ENCODE measurements at regions not wholly inside any gene's neighbourhood (a gene's known extent, or its start where the extent isn't known, plus 50 kb on each side); places are given as distances from the start of the nearest gene placed in this dataset.

- DNase-seq, result no peak
Observed at GRCh38 chr16:80171199-80171598, 369.6 kb upstream of the DYNLRB2 start.

GRCh38 chr16:80167657-80168390 is 373.0 kb upstream of the DYNLRB2 start:
- no peak for DNase-seq

GRCh38 chr16:80166082-80166481 is 374.7 kb upstream of the DYNLRB2 start:
- no peak for DNase-seq

GRCh38 chr16:80164966-80165550 is 375.7 kb upstream of the DYNLRB2 start:
- DNase-seq, result no peak

- DNase-seq, result no peak
Observed at GRCh38 chr16:80163339-80163738, 377.5 kb upstream of the DYNLRB2 start.

- DNase-seq, result no peak
Observed at GRCh38 chr16:80161799-80162739, 378.7 kb upstream of the DYNLRB2 start.

GRCh38 chr16:80158766-80159165 is 382.0 kb upstream of the DYNLRB2 start:
- DNase-seq, result no peak

- no peak for DNase-seq
Observed at GRCh38 chr16:80151722-80152111, 389.1 kb upstream of the DYNLRB2 start.

- DNase-seq, result no peak
Observed at GRCh38 chr16:80150978-80151721, 389.6 kb upstream of the DYNLRB2 start.

- no peak for DNase-seq
Observed at GRCh38 chr16:80148826-80149225, 392.0 kb upstream of the DYNLRB2 start.

GRCh38 chr16:80147026-80147655 is 393.7 kb upstream of the DYNLRB2 start:
- no peak for DNase-seq

- no peak for DNase-seq
Observed at GRCh38 chr16:80144191-80144590, 396.6 kb upstream of the DYNLRB2 start.

GRCh38 chr16:80142940-80143339 is 397.9 kb upstream of the DYNLRB2 start:
- no peak for DNase-seq

GRCh38 chr16:80142281-80142680 is 398.5 kb upstream of the DYNLRB2 start:
- DNase-seq, result no peak

GRCh38 chr16:80129791-80130190 is 411.0 kb upstream of the DYNLRB2 start:
- no peak for DNase-seq

GRCh38 chr16:80125677-80126076 is 415.1 kb upstream of the DYNLRB2 start:
- no peak for DNase-seq

GRCh38 chr16:80123189-80123588 is 417.6 kb upstream of the DYNLRB2 start:
- no peak for DNase-seq

GRCh38 chr16:80122115-80122514 is 418.7 kb upstream of the DYNLRB2 start:
- no peak for DNase-seq

- no peak for DNase-seq
Observed at GRCh38 chr16:80121522-80121909, 419.3 kb upstream of the DYNLRB2 start.

GRCh38 chr16:80120899-80121521 is 419.8 kb upstream of the DYNLRB2 start:
- no peak for DNase-seq

GRCh38 chr16:80117556-80118130 is 423.1 kb upstream of the DYNLRB2 start:
- no peak for DNase-seq

GRCh38 chr16:80116711-80117110 is 424.1 kb upstream of the DYNLRB2 start:
- no peak for DNase-seq

Measured in CD4-positive, alpha-beta T cell treated with Interleukin-10 for 1 hour (primary cell).